PC-3 (cell line): ENCODE measurements at regions not wholly inside any gene's neighbourhood (a gene's known extent, or its start where the extent isn't known, plus 50 kb on each side); places are given as distances from the start of the nearest gene placed in this dataset.
A peak's percentile ranks its signal among the peaks of the same experiment; 100 is the strongest.

ENCODE experiments used
- ATAC-seq: fragments of 200-7000 bp; cut with Tn5 transposase; 2 replicates; pipeline ENCODE4 v1.9.1; 2020; ENCODE audit warnings: mild to moderate bottlenecking, moderate library complexity
- BruUV-seq: library from RNA; stranded (reverse); fragments of 400-500 nt; replicated peaks from 2 replicates; lab custom pipeline; 2021; lab: Mats Ljungman, UMichigan
- CTCF ChIA-PET: fragments of 300-600 bp; sonication (Branson Sonifier 250); formaldehyde crosslinking; loops from one replicate; lab custom pipeline; 2022; ENCODE audit warnings: antibody characterized with exemption; lab: Charles Lee
- POLR2A ChIA-PET: fragments of 300-600 bp; sonication (Branson Sonifier 250); formaldehyde crosslinking; loops from one replicate; lab custom pipeline; 2022; ENCODE audit warnings: antibody characterized with exemption; ENCODE audit not compliant: unreplicated experiment; lab: Charles Lee
- DNase-seq: peaks from one replicate; pipeline ENCODE4 v3.0.0-alpha.2; 2015
- H2AFZ ChIP-seq: fragments of 300-600 bp; sonication (generic); 2 replicates; pipeline ENCODE4 v1.6.0; 2016; ENCODE audit warnings: antibody characterized with exemption, low read length
- H3F3A ChIP-seq: fragments of 300-600 bp; sonication (generic); one replicate; pipeline ENCODE4 v1.6.0; 2017; ENCODE audit warnings: antibody characterized with exemption, low read length, control low read depth, mild to moderate bottlenecking; ENCODE audit not compliant: unreplicated experiment
- H3K27ac ChIP-seq: fragments of 300-600 bp; sonication (generic); 2 replicates; pipeline ENCODE4 v1.5.1; 2016; ENCODE audit warnings: mild to moderate bottlenecking, low read length
- H3K27me3 ChIP-seq: fragments of 300-600 bp; sonication (generic); 2 replicates; pipeline ENCODE4 v1.6.1; 2016; ENCODE audit warnings: low read length, mixed read lengths
- H3K36me3 ChIP-seq: fragments of 300-600 bp; sonication (generic); 2 replicates; pipeline ENCODE4 v1.6.1; 2016; ENCODE audit warnings: low read depth, mixed run types, low read length, mixed read lengths
- H3K4me1 ChIP-seq: fragments of 300-600 bp; sonication (generic); 2 replicates; pipeline ENCODE4 v1.5.1; 2016; ENCODE audit warnings: low read length; ENCODE audit not compliant: insufficient read depth
- H3K4me2 ChIP-seq: fragments of 300-600 bp; sonication (generic); 2 replicates; pipeline ENCODE4 v1.6.0; 2016; ENCODE audit warnings: low read length
- H3K4me3 ChIP-seq: fragments of 300-600 bp; sonication (generic); 2 replicates; pipeline ENCODE4 v1.5.1; 2016; ENCODE audit warnings: mild to moderate bottlenecking, low read length, mixed read lengths
- H3K79me2 ChIP-seq: fragments of 300-600 bp; sonication (generic); 2 replicates; pipeline ENCODE4 v1.6.1; 2017; ENCODE audit warnings: low read length, mixed read lengths
- H3K9ac ChIP-seq: fragments of 300-600 bp; sonication (generic); 2 replicates; pipeline ENCODE4 v1.6.0; 2016; ENCODE audit warnings: mild to moderate bottlenecking, low read length
- H3K9me2 ChIP-seq: fragments of 300-600 bp; sonication (generic); replicated peaks from 2 replicates; pipeline ENCODE4 v1.6.1; 2016; ENCODE audit warnings: mixed run types, low read length, mixed read lengths
- H3K9me3 ChIP-seq: fragments of 300-600 bp; sonication (generic); 2 replicates; pipeline ENCODE4 v1.6.1; 2016; ENCODE audit warnings: low read length, mixed read lengths
- H4K20me1 ChIP-seq: fragments of 300-600 bp; sonication (generic); 2 replicates; pipeline ENCODE4 v1.6.1; 2016; ENCODE audit warnings: low read length, mixed read lengths
- CTCF ChIP-seq: fragments of 300-600 bp; sonication (generic); conservative IDR thresholded peaks from 2 replicates; pipeline ENCODE4 v1.5.1; 2017; ENCODE audit warnings: antibody characterized with exemption, low read depth, mild to moderate bottlenecking, low read length
- EZH2 ChIP-seq: fragments of 300-600 bp; sonication (generic); IDR thresholded peaks from one replicate; pipeline ENCODE4 v1.6.1; 2017; ENCODE audit warnings: antibody characterized with exemption, mild to moderate bottlenecking, low read length; ENCODE audit not compliant: unreplicated experiment
- EZH2phosphoT487 ChIP-seq: fragments of 300-600 bp; sonication (generic); IDR thresholded peaks from 2 replicates; pipeline ENCODE4 v1.6.1; 2018; ENCODE audit warnings: mild to moderate bottlenecking, antibody characterized with exemption, low read length, borderline replicate concordance
- intact Hi-C: fragments of 100-400 bp; cut with micrococcal nuclease; formaldehyde crosslinking; loops from 2 replicates; pipeline ENCODE4 v1.9.0; 2023

- no peaks in the 10 kb centered on the region for H3K36me3 ChIP-seq
- ATAC-seq (peak; percentile 76), DNase-seq (peak; percentile 29)
- no peak overlapping the region for H3K9ac ChIP-seq
- no peaks in the 10 kb centered on the region for H3F3A ChIP-seq
- no peaks in the 10 kb centered on the region for H3K27me3 ChIP-seq
- POLR2A ChIA-PET: no interaction called here
- no peak overlapping the region for H3K4me2 ChIP-seq
- H3K79me2 ChIP-seq: no peaks in the 10 kb centered on the region
- H2AFZ ChIP-seq: no peak overlapping the region
- no peaks in the 10 kb centered on the region for H3K9me3 ChIP-seq
- no peaks in the 10 kb centered on the region for H3K9me2 ChIP-seq
- intact Hi-C loops: no loop called here
- TF ChIP-seq EZH2phosphoT487: no peak
- TF ChIP-seq CTCF: no peak
- no peak for TF ChIP-seq EZH2
- no peaks in the 10 kb centered on the region for H4K20me1 ChIP-seq
- H3K4me3 ChIP-seq: no peak overlapping the region
- CTCF ChIA-PET: no interaction called here
- H3K4me1 ChIP-seq: peaks cover 10% of the 10 kb centered on the region
- H3K27ac ChIP-seq: no peak overlapping the region
- BruUV-seq: no TSS peak
Observed at GRCh38 chr5:82821846-82822633, 255.2 kb downstream of the TMEM167A start.

GRCh38 chr5:82820961-82821845 is 256.0 kb downstream of the TMEM167A start:
- no peaks in the 10 kb centered on the region for H3K36me3 ChIP-seq
- no peak overlapping the region for H3K4me2 ChIP-seq
- no peak overlapping the region for H3K9ac ChIP-seq
- no peaks in the 10 kb centered on the region for H3F3A ChIP-seq
- no peaks in the 10 kb centered on the region for H3K27me3 ChIP-seq
- no peak overlapping the region for H3K27ac ChIP-seq
- intact Hi-C loops: no loop called here
- H3K9me2 ChIP-seq: no peaks in the 10 kb centered on the region
- H3K9me3 ChIP-seq: no peaks in the 10 kb centered on the region
- ChIA-PET POLR2A (no interaction called here), CTCF (no interaction called here)
- no peak overlapping the region for H3K4me3 ChIP-seq
- no TSS peak for BruUV-seq
- peaks cover 10% of the 10 kb centered on the region for H3K4me1 ChIP-seq
- no peak for DNase-seq
- no peaks in the 10 kb centered on the region for H3K79me2 ChIP-seq
- H2AFZ ChIP-seq: no peak overlapping the region
- TF ChIP-seq EZH2 (no peak), CTCF (no peak), EZH2phosphoT487 (no peak)
- no peaks in the 10 kb centered on the region for H4K20me1 ChIP-seq
- no peak for ATAC-seq
